Skeletal muscle tissue (tissue), 3 donors: ENCODE measurements at regions not wholly inside any gene's neighbourhood (a gene's known extent, or its start where the extent isn't known, plus 50 kb on each side); places are given as distances from the start of the nearest gene placed in this dataset.

Experiments
- H3K27ac ChIP-seq: one replicate; pipeline ENCODE4 v1.7.0; 2013; ENCODE audit warnings: mild to moderate bottlenecking, low read depth, low read length, inconsistent platforms
- H3K27me3 ChIP-seq, 3 donors: one replicate each; pipeline ENCODE4 v1.7.0; 2013; ENCODE audit warnings: low read length in 3 of 3; ENCODE audit not compliant: control insufficient read depth in 3 of 3, insufficient read depth in 3 of 3
- H3K36me3 ChIP-seq, 3 donors: one replicate each; pipeline ENCODE4 v1.7.0; 2013; ENCODE audit warnings: low read length in 3 of 3; ENCODE audit not compliant: control insufficient read depth in 3 of 3, insufficient read depth in 3 of 3
- H3K4me1 ChIP-seq, 3 donors: one replicate each; pipeline ENCODE4 v1.7.0; 2013; ENCODE audit warnings: low read length in 3 of 3, mild to moderate bottlenecking in 3 of 3; ENCODE audit not compliant: control insufficient read depth in 3 of 3, insufficient read depth in 3 of 3
- H3K4me3 ChIP-seq, 3 donors: one replicate each; pipeline ENCODE4 v1.7.0; 2013; ENCODE audit warnings: low read length in 3 of 3
- H3K9ac ChIP-seq, 3 donors: one replicate each; pipeline ENCODE4 v1.7.0; 2013; ENCODE audit warnings: low read length in 3 of 3, mild to moderate bottlenecking in 3 of 3, moderate library complexity in 2 of 3, low read depth in 1 of 3
- H3K9me3 ChIP-seq, 3 donors: one replicate each; pipeline ENCODE4 v1.7.0; 2013; ENCODE audit warnings: low read length in 3 of 3; ENCODE audit not compliant: control insufficient read depth in 3 of 3
- donor health status: Osteomylitis.

GRCh38 chr10:3423384-3423783, 250.8 kb upstream of the PITRM1 start:
- H3K27ac ChIP-seq = no peak overlapping the region
- no peaks in the 10 kb centered on the region for H3K9me3 ChIP-seq
- no peak overlapping the region for H3K9ac ChIP-seq
- H3K27me3 ChIP-seq = peaks cover 0 to 3% (median 0%) of the 10 kb centered on the region in 3 donors
- H3K4me1 ChIP-seq = peaks cover 0 to 15% (median 13%) of the 10 kb centered on the region in 3 donors
- no peak overlapping the region for H3K4me3 ChIP-seq
- H3K36me3 ChIP-seq = no peaks in the 10 kb centered on the region

DNA sequence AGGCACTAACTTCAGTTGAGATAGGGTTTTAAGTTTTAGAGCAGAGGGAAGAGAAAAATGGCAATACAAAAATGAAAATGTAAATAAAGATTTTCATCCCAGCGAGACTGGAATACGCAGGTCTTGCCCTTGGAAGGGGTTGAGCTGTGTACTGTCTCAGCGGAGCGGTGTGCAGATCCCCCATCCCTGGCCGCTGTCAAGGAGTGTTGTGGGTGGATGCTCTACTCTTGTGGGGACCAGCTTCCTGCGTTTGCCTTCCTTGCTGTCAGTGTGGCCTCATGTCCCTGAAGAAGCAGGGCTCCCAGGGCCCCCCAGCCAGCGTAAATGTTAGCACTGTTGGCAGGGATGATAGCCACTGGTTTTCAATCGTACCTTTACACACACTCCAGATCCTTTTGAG, 249.7 kb upstream of the PITRM1 start:
- no peak overlapping the region for H3K4me3 ChIP-seq
- no peak overlapping the region for H3K9ac ChIP-seq
- H3K27ac ChIP-seq = no peak overlapping the region
- H3K9me3 ChIP-seq = no peaks in the 10 kb centered on the region
- H3K36me3 ChIP-seq = no peaks in the 10 kb centered on the region
- peaks cover 0 to 13% (median 11%) of the 10 kb centered on the region in 3 donors for H3K4me1 ChIP-seq
- H3K27me3 ChIP-seq = peaks cover 0 to 3% (median 0%) of the 10 kb centered on the region in 3 donors

- Histone ChIP-seq H3K9ac (no peak overlapping the region), H3K36me3 (no peaks in the 10 kb centered on the region), H3K4me1 (peaks cover 0 to 11% (median 11%) of the 10 kb centered on the region in 3 donors), H3K27me3 (peaks cover 0 to 3% (median 0%) of the 10 kb centered on the region in 3 donors), H3K4me3 (no peak overlapping the region), H3K9me3 (no peaks in the 10 kb centered on the region), H3K27ac (no peak overlapping the region)
Measured at GRCh38 chr10:3421537-3422257, 249.1 kb upstream of the PITRM1 start.

DNA sequence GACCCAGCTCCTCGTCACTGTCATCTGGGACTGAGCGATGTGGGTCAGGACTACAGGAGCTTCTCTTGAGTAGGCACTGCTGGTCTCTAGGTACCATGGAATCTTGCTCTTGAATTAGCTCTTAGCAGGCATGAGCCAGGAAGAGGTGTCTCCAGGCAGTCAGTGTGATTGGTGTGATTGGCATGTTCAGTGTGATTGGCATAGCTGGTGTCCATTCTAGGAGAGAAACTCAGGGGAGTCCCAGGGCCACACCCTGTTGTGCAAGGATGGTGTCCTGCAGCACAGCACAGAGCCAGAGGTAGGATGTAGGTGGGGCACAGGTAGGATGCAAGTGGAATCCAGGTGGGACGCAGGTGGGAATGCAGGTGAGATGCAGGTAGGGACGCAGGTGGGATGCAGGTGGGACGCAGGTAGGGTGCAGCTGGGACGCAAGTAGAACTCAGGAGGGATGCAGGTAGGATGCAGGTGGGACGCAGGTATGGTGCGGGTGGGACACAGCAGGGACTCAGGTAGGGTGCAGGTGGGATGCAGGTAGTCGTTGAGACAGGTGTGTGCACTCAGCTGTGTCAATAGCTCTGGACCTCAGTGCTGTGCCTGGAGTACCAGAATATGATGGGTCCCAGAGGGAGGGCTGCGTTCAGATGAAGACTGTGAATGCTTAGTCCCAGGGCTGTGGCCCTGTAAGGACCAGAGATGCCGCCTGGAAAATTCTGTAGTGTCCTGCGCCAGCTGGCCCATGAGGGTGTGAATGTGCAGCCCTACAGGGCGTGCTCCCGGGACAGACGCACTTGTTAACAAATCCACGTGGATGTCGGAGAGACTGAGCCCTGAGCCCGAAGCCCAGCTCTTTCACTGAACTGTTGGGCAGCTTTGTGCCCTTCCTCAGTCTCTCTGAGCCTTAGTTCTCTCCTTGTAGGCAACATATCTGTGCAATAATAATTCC, 248.2 kb upstream of the PITRM1 start:
- Histone ChIP-seq H3K9me3 (no peaks in the 10 kb centered on the region), H3K27ac (no peak overlapping the region), H3K9ac (no peak overlapping the region), H3K4me3 (no peak overlapping the region), H3K27me3 (peaks cover 0 to 3% (median 0%) of the 10 kb centered on the region in 3 donors), H3K4me1 (peaks cover 0 to 8% (median 7%) of the 10 kb centered on the region in 3 donors), H3K36me3 (no peaks in the 10 kb centered on the region)

DNA sequence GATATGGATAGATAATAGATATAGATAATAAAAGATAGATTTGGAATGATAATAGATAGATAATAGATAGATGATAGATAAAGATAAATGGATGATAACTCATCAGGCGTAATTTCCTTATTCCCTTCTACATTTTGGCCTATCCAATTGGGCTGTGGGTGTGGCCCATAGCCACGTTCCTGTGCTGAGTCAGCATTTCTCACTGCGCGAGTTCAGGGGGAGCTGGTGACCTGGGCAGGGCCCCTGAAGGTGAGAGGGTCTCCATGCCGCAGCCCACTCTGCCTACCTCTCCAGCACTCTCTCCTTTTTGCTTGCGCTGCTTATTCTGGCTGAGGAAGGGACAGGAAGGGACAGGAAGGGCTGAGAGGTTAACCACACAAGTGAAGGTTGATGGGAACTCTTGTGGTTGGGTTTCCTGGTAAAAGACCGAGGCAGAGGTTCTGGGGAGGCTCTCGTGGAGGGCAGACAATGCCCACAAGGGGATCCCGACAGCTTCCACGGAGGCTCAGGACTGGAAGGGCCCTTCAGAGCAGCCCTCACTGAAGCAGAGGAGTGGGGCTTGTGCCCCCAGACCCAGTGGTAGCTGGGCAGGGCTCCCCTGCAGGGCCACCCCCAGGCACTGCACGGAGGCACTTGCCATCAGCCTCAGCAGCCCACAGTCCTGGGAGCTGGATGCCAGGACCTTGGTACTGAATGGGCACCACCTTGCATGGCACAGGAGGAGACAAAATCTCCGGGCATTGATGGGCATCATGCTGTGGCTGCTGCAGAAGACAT, 247.3 kb upstream of the PITRM1 start:
- H3K27me3 ChIP-seq = peaks cover 0 to 3% (median 0%) of the 10 kb centered on the region in 3 donors
- no peak overlapping the region for H3K4me3 ChIP-seq
- H3K9me3 ChIP-seq = no peaks in the 10 kb centered on the region
- no peak overlapping the region for H3K9ac ChIP-seq
- H3K4me1 ChIP-seq = peaks cover 0 to 8% (median 4%) of the 10 kb centered on the region in 3 donors
- no peaks in the 10 kb centered on the region for H3K36me3 ChIP-seq
- no peak overlapping the region for H3K27ac ChIP-seq

GRCh38 chr10:3418926-3419325, 246.3 kb upstream of the PITRM1 start:
- H3K9me3 ChIP-seq = no peaks in the 10 kb centered on the region
- H3K4me1 ChIP-seq = no peaks in the 10 kb centered on the region
- H3K27ac ChIP-seq = no peak overlapping the region
- H3K36me3 ChIP-seq = no peaks in the 10 kb centered on the region
- H3K9ac ChIP-seq = no peak overlapping the region
- no peak overlapping the region for H3K4me3 ChIP-seq
- peaks cover 0 to 3% (median 0%) of the 10 kb centered on the region in 3 donors for H3K27me3 ChIP-seq

DNA sequence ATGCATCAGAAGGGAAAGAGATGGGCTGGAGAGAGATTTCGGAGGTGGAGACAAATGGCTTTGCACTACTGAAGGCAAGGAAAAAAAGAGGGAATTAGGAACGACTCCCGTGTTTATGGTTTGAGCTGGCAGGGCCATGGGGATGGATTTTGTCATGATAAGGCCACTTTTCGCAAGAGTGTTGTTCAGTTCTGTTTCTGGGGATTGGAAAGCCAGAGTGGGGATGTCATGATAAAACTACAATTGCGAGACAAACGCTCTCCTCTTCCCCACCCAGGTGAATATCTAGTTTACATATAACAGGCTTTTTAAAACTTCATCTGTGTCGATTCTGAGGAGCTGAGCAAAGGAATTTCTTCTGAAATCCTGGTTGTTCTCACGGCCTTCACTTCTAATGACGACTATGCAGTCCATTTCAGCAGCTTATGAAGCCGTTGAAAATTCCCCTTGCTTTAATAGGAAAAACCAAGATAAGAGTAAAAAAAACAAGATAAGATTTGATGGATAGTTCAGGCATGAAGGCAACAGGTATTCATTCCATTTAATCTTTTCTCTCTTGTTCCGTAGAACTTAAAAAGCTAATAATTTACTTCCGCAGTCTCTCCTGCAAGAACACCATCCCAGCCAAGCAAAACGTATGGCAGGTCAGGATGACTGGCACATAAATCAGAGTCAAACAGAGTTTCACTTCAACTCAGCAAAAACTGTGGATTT, 245.6 kb upstream of the PITRM1 start:
- H3K4me3 ChIP-seq = no peak overlapping the region
- no peaks in the 10 kb centered on the region for H3K4me1 ChIP-seq
- no peak overlapping the region for H3K9ac ChIP-seq
- no peak overlapping the region for H3K27ac ChIP-seq
- H3K27me3 ChIP-seq = peaks cover 0 to 3% (median 0%) of the 10 kb centered on the region in 3 donors
- no peaks in the 10 kb centered on the region for H3K36me3 ChIP-seq
- no peaks in the 10 kb centered on the region for H3K9me3 ChIP-seq

GRCh38 chr10:3417096-3417495, 244.5 kb upstream of the PITRM1 start:
- peaks cover 0 to 3% (median 0%) of the 10 kb centered on the region in 3 donors for H3K27me3 ChIP-seq
- no peaks in the 10 kb centered on the region for H3K36me3 ChIP-seq
- no peak overlapping the region for H3K9ac ChIP-seq
- H3K4me1 ChIP-seq = no peaks in the 10 kb centered on the region
- no peak overlapping the region for H3K4me3 ChIP-seq
- no peaks in the 10 kb centered on the region for H3K9me3 ChIP-seq
- no peak overlapping the region for H3K27ac ChIP-seq

DNA sequence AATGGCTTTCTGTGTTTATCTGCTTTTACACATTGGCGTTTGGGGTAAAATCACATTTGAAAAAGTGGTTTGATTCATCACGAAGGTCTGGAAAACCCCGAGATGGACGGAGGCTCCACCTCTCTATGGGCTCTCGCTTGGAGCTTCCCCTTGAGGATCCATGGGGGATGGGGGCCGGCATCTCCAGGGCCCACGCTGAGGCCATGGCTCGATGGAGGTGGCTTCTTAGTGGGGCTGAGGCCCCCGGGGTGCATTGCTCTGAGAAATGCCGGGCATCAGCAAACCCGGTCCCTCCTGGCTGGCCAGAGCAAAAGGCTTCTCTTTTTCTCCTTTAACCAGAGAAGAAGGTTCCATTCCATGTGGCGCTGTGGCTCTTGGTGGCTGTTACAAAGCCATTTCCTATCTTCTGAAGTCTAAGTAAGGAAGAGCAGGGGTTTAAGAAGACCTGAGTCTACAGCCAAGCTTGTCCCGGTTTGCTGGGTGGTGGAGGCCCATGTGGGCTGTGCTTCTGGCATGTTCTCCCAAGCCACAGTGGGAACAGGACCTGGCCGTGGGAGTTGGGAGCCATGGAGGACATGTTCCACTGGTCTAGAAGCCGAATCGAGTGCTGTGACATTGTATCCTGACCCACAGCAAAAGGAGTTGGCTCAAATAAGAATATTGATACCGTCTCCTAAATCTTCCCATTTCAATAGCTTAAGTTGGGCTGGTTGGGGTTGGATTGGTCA, 243.5 kb upstream of the PITRM1 start:
- Histone ChIP-seq H3K27ac (no peak overlapping the region), H3K27me3 (peaks cover 0 to 4% (median 3%) of the 10 kb centered on the region in 3 donors), H3K4me3 (no peak overlapping the region), H3K9ac (no peak overlapping the region), H3K36me3 (no peaks in the 10 kb centered on the region), H3K4me1 (no peaks in the 10 kb centered on the region), H3K9me3 (peaks cover 0 to under 1% (median 0%) of the 10 kb centered on the region in 3 donors)
